ENCODE measurements at regions not wholly inside any gene's neighbourhood (a gene's known extent, or its start where the extent isn't known, plus 50 kb on each side); places are given as distances from the start of the nearest gene placed in this dataset.

DNA sequence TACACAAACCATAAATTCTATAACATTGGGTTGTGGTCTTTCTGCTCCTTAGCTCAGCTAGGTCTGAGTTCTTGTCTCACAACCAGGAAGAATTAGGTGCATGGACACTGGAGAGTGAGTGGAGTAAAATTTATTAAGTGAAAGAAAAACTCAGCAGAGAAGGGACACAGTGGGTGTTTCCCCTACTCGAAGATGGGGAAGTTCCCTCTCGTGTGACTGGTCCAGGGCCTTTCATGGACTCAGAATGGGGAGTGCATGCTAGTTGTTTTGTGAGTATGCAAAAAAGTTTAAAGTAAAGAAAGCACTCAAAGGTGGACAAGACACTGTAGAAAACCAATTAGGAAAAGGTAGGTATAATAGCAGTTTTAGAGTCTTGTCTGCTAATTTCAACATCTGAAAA, 215.5 kb upstream of the RORA start:
- no peak for TF ChIP-seq POLR2A (IDR thresholded peaks at IDR 0.05)
- no peak for TF ChIP-seq CTCF (IDR thresholded peaks at IDR 0.05)
- no peak for TF ChIP-seq EP300 (IDR thresholded peaks at IDR 0.05)

Measured in tibial nerve (tissue), 4 donors.